Right forelimb (tissue), 1 donor: ENCODE measurements at regions not wholly inside any gene's neighbourhood (a gene's known extent, or its start where the extent isn't known, plus 50 kb on each side); places are given as distances from the start of the nearest gene placed in this dataset.
A peak's percentile ranks its signal among the peaks of the same experiment; 100 is the strongest.

ENCODE experiments used
- DNase-seq: peaks from one replicate; pipeline ENCODE4 v3.0.0-alpha.2; 2018

DNA sequence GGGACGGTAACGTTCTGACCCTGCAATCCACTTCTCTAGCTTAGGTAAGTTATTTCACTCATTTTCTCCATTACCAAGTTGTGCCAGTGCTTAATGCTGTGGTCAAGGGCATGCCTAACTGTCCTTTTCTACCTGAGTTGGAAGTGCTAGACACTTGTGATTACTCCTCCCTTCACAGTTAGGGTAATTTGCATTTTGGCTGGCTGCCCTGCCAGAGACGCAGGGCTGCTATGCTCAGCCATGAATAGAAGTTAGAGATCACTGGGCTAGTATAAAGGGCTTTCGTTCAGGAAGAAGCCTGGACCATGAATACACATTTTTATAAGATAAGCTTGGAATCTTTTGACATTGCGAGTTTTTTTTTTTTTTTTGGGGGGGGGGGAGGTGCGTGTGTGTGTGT, 633.2 kb upstream of the NEGR1 start:
- DNase-seq: no peak

DNA sequence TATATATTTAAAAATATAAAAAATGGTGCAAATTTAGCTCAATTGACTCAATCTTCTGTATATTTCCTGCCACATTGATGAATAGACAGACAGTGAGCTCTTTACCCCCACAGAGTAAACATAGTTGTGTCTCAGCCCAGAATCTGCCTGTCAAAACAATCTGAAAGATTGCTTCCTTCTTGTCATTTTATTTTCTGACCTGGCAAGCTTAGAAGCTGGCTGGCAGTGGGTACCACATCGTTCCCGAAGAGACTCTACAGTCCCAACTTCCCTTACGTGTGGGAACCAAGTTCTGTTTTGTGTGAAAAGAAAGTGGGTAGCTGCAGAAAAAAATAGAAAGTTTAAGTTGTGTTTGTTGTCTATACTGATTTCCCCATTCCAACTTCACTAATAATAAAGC, 629.3 kb upstream of the NEGR1 start:
- no peak for DNase-seq

DNA sequence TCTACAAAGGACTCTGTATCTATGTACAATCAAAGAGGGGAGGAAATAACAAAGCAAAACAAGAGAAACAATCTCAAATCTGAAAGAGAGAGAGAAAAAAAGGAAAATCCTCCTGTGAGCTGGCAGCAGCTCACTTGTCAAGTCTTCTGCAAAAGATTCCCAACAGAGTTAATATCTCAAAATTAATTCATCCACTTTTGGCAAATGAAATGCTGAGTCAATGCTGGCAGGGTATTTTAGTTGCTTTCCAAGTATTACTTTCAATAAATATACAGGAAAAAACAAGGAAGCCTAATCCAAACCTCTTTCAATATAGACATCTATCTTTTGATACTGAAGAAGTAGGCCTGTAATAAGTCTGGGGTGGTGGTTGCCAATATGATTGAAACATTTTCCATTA, 613.9 kb upstream of the NEGR1 start:
- DNase-seq: no peak

DNA sequence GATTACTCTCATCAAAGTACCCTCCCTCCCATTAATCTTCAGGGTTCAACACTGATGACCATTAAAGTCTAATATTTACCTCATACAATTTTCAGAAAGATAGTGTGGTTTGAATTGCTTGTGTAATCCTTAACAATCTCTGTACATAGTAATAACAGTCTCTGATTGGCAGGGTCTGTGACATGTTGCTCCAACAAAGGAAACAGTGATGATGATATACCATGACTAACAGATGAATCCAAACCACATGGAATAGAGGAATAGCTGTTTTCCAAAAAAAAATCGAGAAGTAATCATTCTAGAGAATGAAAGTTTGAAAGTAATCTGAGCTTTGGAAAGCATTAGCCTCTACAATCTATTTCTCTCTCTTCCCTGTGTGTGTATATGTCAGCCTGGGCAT, 610.1 kb upstream of the NEGR1 start:
- DNase-seq: no peak

DNA sequence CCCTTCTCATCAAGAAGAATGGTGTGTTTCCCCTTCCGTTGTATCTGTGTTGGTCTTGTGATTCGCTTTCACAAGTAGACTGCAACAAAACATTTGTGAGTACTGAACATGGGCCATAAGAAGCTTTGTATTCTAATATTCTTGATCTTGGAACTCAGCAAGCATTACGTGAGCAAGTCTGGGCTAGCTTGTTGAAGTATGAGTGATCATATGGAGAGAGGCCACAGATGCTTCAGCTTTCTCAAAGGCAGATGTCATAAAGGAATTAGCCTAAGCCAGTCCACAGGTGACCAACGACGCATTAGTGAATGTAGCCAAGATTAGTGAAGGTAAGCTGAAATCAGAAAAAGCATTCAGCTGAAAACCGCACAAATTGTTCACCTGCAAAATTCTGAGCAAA, 609.6 kb upstream of the NEGR1 start:
- no peak for DNase-seq

DNA sequence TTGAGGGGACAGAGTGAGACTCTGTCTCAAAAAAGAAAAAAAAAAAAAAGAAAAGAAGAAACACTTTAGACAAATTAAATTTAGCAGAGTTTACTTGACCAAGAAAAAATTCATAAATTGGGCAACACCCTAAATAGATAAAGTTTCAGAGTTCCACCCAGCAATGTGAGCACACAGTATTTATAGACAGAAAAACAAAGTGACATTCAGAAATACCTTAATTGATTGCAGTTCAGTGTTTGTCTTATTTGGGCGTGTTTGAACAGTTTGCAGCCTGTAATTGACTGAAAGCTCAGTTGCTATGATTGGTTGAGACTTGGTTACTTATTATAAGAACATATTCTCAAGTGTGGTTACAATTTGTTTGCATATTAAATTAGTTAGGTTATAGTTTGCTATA, 603.5 kb upstream of the NEGR1 start:
- no peak for DNase-seq

DNA sequence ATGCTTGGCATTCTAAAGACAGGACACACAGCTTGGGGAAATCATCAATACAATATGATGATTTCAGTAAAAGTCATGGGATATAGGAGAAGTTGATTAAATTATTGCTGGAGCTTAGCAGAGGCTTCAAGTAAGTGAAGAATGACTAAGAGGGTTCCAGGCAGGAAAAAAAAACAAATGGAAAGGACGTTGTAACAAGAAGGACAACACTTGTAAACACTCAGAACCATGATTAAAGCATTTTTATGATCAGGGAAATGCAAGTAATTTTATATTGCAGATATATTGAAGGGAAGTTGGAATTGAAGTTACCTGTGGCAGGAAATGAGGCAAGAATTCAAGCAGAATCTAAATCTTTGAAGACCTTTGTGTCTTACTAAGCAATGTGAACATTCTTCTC, 602.7 kb upstream of the NEGR1 start:
- DNase-seq: no peak

DNA sequence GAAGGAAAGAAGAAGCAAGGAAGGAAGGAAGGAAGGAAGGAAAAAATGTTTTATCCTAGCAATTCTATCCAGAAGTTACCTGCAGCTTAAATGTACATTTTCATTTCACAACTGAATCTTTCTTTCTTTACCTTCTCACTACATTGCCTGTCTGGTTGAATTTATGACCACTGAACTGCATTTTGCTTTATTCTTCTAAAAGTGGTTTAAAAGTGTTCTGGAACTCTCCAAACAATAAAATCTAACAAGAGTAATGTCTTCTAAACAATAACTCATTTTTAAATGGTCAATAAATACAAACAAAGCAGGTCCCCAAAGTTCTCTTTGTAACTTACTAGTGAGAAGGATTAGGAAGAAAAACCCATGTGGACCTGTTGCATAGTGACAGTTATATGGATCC, 587.5 kb upstream of the NEGR1 start:
- DNase-seq: no peak

DNA sequence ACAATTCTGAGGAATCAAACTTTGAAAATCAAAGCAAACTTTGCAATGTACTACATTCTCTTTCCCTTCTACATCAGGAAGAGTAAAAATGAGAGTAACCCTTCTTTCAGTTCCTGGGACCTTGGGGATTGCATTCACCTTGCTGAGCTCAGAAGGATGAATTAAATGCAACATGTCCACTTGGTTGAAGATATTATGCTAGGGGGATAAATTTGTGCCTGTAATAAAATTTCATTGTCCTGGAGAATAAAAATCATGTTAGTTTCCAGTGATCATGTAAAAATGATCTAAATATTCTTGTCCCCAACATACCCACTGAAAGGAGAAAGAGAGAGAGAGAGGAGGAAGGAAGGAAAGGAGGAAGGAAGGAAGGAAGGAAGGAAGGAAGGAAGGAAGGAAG, 587.1 kb upstream of the NEGR1 start:
- DNase-seq: no peak

DNA sequence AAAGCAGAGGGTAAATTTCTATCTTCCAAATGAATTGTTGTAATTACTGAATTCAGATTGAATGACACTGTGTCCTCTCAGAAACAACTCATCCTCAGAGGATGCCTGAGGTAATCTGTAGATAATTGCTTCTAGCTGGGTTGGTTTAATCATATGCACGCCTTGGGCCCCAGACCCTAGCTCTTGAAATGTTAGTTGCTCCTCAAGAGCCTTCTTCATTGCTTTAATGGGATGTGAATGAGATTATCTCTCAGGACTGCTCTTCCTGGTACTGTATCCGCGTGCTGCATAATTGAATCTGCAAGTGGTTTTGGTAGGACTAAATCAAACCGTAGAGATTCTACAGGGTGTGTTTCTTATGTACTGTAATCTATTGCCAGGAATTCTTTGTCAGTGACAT, 569.3 kb upstream of the NEGR1 start:
- no peak for DNase-seq

DNA sequence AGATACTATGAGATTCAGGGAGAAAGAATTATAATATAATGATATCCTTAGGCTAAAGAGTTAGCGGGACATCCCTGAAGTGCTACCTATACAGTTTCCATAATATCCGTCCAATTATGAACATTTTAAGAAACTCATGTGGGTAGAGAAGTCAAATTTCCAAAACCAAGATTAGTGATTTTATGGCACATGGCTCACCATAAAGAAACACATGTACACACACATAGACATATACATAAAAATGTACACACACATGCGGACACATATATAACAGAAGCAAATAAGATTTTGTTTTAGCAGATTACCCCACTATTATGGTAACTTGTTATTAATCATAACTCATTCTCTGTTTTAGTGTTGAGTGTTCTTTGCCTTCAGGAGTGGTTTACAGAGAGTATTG, 566.7 kb upstream of the NEGR1 start:
- no peak for DNase-seq

DNA sequence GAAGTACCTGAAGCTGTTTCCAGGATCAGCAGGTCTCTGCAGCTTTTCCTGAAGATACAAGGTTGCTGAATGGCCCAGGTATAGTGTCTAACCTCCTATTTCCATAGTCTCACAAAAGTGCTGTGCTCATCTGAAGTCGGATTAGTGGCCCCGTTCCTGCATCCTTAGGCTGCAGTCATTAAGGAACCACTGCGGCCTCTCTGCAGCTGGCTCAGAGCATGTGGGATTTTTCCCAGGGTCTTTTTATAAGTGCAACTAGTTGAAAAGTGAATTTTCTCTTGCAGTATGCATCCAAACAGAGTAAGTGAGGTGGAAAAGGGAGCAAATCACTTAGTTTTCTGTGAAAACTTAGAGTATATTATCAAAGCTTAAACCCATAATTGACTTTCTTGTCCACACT, 565.3 kb upstream of the NEGR1 start:
- peak; percentile 41 for DNase-seq

DNA sequence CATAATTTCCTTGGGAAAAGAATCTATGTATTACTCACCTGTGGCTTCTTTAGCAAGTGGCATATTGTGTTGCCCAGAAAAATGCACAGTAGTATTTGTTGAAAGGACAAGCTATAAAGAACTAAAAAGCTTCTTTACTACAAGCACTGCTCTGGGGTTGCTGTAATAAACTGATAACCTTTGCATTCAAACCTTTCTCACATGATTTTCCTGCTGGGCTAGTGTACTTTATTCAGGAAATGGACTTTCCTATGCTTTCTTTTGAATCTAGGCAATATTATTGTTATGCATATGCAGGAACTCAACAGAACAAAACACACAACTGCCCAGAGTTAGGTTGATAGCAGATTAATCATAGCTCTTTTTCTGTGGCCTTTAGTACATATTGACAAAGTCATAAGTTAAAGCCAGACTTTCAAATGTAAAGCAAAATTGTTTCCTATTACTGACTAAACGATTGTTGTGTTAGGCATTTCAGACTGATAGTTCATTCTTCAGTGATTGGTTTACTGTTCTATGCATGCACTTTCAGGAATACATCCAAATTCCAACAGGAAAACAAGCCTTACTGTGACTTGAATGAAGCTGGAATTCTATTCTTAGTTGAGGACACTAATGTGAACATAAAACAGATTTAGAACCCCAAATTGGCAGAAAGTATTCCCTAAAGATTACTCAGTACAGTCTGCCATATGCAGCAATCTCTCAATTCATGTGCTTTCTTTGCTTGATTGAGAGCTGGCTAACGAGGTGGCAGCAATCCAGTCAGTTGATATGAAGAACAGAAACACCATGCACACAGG, 564.3 kb upstream of the NEGR1 start:
- DNase-seq: no peak

DNA sequence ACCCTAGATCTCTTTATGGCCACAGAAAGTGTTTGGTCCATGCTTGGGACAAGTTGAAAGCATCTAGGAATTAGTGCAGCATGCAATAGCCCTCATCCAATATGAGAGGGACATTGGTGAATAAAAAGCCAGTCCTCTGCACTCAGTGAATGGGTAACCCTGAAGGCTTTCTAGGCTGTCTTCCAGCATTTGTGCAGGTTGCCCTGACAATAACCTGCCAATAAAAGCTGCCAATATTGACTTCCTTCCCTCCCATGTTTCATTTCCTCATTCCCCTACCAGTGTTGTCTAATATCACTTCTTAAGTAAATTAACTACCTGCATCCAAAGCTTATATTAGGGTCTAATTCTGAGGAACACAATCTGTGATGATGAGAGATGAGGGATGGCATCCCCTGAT, 563.6 kb upstream of the NEGR1 start:
- DNase-seq: no peak

DNA sequence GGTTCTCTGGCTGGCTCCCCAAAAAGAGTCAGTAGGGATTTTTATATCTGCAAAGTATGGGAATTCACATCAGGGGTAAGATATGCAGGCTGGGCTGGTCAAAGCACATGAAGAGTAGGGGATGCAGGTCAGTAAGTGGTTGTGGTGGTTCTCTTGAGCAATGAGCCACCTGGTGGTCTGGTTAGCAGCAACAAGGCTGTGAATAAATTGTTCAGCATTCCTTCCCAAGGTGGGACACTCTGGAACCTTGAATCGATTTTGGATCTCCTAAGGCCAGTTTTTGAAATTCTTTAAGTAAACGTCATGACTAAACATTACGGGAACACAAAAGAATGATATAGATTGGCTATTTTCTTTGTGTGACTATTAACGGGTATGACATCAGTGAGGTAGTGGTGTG, 563.0 kb upstream of the NEGR1 start:
- no peak for DNase-seq

DNA sequence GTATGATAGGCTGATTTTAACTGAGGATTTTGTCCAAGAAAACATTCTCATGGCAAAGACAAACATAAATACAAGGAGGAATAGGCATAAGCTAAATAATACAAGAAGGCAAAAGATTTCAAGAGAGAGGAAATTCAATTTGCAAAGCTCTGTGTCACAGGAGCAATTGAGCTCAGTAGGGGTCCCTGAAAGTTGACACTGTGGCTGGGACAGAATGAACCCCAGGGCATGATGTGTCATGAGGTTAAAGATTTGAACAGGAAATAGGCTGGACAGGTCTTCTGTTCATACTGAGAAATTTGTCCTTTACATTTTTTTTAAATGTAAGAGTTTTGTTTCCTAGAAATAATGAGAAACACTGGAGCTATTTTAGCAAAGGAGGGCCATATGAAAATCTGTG, 555.4 kb upstream of the NEGR1 start:
- no peak for DNase-seq

DNA sequence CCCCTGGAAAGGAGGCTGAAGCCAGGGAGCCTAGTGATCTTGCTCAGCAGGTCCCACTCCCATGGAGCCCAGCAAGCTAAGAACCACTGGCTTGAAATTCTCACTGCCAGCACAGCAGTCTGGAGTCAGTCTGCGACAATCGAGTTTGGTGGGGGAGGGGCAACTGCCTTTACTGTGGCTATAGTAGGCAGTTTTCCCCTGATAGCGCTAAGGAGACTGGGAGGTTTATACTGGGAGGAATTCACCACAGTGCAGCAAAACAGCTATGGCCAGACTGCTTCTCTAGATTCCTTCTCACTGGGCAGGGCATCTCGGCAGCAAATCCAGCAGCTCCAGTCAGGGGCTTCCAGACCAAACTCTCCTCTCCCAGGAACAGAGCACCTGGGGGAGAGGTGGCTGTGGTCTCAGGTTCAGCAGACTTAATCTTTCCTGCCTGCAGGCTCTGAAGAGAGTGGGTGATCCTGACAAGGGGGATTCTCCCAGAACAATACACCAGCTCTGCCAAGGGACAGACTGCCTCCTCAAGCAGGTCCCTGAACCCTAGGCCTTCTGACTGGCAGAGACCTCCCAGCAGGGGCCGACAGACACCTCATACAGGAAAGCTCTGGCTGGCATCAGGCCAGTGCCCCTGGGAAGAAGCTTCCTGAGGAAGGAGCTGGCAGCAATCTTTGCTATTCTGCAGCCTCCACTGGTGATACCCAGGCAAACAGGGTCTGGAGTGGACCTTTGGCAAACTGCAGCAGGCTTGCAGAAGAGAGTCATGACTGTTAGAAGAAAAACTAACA, 548.5 kb upstream of the NEGR1 start:
- DNase-seq: no peak

DNA sequence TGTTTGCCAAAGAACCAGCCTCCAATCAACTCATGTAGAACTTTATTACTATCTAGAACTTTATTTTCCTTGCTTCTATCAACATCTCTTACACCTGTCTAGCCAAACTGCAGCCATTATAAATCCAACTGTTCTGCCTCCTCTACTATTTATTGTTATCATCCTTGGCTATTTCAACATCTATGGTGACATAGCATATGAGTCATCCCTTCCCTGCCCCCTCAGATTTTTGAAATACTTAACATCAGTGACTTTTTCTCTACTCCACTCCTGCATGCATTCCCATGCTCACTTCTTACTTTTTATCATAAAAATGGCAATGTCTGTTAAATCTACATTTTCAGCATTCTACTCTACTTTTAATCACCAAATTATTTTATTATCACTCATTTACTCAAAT, 544.9 kb upstream of the NEGR1 start:
- no peak for DNase-seq

DNA sequence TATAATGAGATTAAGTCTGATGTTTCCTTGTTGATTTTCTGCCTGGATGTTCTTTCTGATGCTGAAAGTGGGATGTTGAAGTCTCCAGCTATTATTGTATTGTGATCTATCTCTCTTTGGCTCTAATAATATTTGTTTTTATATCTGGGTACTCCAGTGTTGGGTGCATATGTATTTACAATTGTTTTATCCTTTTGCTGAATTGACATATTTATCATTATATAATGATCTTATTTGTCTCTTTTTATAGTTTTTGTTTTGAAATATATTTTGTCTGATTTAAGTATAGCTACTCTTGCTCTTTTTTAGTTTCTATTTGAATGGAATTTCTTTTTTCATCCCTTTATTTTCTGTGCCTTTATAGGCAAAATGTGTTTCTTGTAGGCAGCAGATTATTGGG, 522.2 kb upstream of the NEGR1 start:
- DNase-seq: no peak

DNA sequence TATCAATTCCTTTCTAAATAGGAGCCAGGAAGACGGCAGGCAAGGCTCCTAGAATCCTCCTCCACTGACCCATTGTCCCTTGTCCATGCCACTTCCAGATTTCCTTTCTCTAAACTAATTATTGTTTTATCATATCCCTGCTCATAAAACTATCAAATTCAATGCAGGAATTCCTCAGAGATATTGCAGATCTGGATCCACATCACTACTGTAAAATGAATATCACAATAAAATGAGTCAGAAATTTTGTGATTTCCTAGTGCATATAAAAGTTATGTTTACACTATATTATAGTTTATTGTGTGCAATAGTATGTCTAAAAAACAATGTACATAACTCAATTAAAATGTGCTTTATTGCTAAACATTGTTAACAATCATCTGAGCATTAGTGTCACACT, 498.7 kb upstream of the NEGR1 start:
- no peak for DNase-seq

DNA sequence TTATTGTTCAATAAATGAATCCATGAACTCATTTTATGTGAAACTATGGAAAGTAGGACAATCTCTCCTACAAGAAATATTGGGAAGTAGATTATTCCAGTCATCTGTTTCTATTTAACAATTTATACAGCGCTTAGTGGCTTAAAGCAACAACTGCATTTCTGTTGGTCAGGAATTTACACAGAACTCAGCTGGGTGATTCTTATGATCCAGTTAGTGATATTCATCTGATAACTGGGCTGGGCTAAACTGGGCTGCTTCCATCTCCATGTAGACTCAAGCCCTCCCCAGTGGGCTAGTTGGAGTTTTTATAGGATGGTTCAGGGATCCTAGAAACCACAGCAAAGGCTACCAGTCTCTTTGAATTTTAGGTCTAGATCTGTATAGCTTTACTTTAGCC, 497.9 kb upstream of the NEGR1 start:
- DNase-seq: no peak

DNA sequence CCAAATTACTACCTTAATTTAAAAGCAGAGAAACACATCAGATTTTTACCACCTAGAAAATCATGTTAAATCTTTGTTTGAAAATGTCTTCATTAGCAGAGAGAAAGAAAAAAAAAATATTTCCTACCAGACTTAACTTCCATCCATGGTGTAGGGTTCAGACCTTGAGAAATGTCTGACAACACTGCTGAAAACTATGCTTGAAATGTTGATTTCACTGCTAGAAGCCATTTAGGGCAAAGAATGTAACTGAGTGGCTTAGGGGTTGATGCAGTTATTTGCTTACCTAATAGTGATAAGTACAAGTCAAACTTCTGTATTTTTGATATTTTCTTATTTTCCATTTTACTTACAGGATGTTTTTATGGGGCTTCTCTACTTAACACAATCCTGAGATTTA, 495.6 kb upstream of the NEGR1 start:
- DNase-seq: no peak

DNA sequence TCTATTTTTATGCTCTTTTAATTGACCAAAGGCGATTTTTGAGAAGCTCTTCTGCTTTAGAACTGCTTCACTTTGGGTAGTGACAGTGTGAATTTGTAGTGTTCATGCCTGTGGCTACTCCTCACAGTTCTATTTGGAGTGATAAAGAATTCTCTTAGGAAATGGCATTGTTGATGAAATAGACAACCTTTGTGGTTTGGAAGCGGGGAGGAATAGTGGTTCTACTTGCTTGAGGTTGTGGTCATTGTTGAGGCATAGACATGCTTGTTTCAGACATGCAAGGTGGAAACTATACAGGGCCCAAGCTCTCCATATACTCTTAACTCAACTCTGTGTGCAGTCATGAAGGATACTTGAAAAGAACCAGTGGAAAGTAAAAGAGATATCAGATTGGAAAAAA, 481.1 kb upstream of the NEGR1 start:
- DNase-seq: no peak

DNA sequence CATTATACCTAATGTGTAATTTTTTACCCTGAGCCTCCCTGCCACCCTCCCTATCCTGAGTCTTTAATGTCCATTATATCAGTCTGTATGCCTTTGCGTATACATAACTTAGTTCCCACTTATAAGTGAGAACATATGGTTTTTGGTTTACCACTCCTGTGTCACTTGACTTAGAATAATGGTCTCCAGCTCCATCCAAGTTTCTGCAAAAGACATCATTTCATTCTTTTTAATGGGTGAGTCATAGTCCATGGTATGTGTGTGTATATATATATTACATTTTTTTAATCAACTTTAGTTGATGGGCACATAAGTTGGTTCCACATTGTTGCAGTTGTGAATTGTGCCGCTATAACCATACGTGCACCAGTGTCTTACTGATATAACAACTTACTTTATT, 477.1 kb upstream of the NEGR1 start:
- no peak for DNase-seq

DNA sequence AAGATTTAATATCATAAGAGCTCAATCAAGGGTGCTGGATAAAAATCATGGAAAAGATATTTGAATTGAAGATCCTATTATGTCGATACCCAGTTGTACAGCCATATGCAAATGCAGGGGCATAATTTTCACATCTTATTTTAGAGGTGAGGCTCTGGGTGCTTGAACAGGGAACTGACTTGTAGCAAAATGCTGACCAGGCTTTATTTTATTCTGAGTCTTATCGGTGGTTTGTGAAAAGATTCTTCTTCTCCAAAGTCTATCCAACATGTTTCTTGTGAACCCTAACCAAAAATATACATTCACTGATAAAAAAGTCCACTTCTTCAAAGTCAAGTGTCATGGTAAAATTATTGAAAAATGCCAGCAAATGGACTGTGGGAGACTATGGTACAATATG, 475.5 kb upstream of the NEGR1 start:
- DNase-seq: no peak
